Ovary (tissue), 7 donors: ENCODE measurements at regions not wholly inside any gene's neighbourhood (a gene's known extent, or its start where the extent isn't known, plus 50 kb on each side); places are given as distances from the start of the nearest gene placed in this dataset.

Source experiments
- DNase-seq, 5 donors: peaks; one replicate each; pipeline ENCODE4 v3.0.0-alpha.2; 2019 to 2020
- H3K27ac ChIP-seq, 2 donors: fragments of 200-600 bp; one replicate each; pipeline versions ENCODE4 v1.5.1 to v1.8.0; 2019 to 2022
- H3K27me3 ChIP-seq: fragments of 200-600 bp; one replicate; pipeline ENCODE4 v1.8.0; 2022
- H3K36me3 ChIP-seq: fragments of 200-600 bp; sonication (generic); one replicate; pipeline ENCODE4 v1.5.1; 2019
- H3K4me1 ChIP-seq: one replicate; pipeline ENCODE4 v1.8.1; 2013; ENCODE audit warnings: mild to moderate bottlenecking, moderate library complexity; ENCODE audit not compliant: insufficient read depth
- H3K4me3 ChIP-seq: fragments of 200-600 bp; sonication (generic); one replicate; pipeline ENCODE4 v1.5.1; 2017
- H3K9me3 ChIP-seq, 2 donors: fragments of 200-600 bp in 1 of 2; sonication (generic) in 1 of 2; one replicate each; pipeline versions ENCODE4 v1.5.1 to v1.8.1; 2013 to 2019; ENCODE audit warnings: mild to moderate bottlenecking in 1 of 2, moderate library complexity in 1 of 2
- CTCF ChIP-seq, 3 donors: fragments of 450-650 bp in 2 of 3; fragments of 200-600 bp in 1 of 3; IDR thresholded peaks; one replicate each; pipeline versions ENCODE4 v1.5.1 to v1.8.0; 2016 to 2022; ENCODE audit warnings: antibody characterized with exemption in 3 of 3, mild to moderate bottlenecking in 1 of 3
- EP300 ChIP-seq: sonication (generic); formaldehyde crosslinking; IDR thresholded peaks from one replicate; pipeline ENCODE4 v1.6.1; 2017; ENCODE audit warnings: antibody characterized with exemption
- POLR2A ChIP-seq: fragments of 450-650 bp; IDR thresholded peaks from one replicate; pipeline ENCODE4 v1.6.1; 2017; ENCODE audit warnings: antibody characterized with exemption, mild to moderate bottlenecking, moderate library complexity
- WGBS, 3 donors: extraction: QIAGEN DNeasy Blood & Tissue Kit in 1 of 3; methylation state at CpG; one replicate each; pipeline versions ENCODE4 v1.1.5 to v1.1.7; 2013 to 2017; 5-methylcytosine and 5-hydroxymethylcytosine counted together
- intact Hi-C, 4 donors: fragments of 100-400 bp; cut with DNase I; formaldehyde crosslinking; loops; one replicate each; pipeline versions ENCODE4 v1.11.0 to v1.15.1; 2022 to 2023
- donor health status: DM: no; HTN: no; CAD: no; lungs with moderate emphysema.
- donor health status: DM: no; HTN: no; CAD: no.
- donor health status: Bipolar disorder and iron deficiency.
- donor health status: DM: no; HTN: no; CAD: no.
- donor health status: DM: yes; HTN: yes; CAD: no.

DNA sequence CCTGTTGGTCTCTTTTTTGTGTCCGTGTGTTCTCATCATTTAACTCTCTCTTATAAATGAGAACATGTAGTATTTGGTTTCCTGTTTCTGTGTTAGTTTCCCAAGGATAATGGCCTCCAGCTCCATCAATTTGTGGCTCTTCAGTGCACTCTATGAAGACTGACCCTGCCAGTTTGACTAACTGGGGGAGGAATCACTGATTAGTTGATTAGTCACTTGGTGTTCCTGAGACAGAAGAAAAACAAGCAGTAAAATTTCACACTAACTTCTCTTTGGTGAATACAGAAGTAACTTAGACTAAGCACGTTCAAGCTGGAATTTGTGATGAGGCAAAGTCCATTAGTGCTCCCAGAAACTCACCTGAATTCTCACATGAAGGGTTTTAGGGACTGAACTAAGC, 495.8 kb upstream of the RORB start:
- no peak for DNase-seq
- intact Hi-C loops = no loop called here
- WGBS, 3 donors = 24 to 46% (median 36%) methylated on average over 2 of the region's 2 CpGs

GRCh38 chr9:74006935-74007334, 490.2 kb upstream of the RORB start:
- Histone ChIP-seq H3K27me3 (no peaks in the 10 kb centered on the region), H3K36me3 (no peaks in the 10 kb centered on the region), H3K4me1 (no peaks in the 10 kb centered on the region), H3K4me3 (no peak overlapping the region), H3K27ac (no peak overlapping the region), H3K9me3 (no peaks in the 10 kb centered on the region)
- TF ChIP-seq POLR2A = no peak
- intact Hi-C loops = no loop called here
- DNase-seq = no peak
- 75 to 77% (median 77%) methylated on average over 2 of the region's 2 CpGs for WGBS, 3 donors

More for the DNA sequence above, 495.8 kb upstream of the RORB start:
- TF ChIP-seq POLR2A = no peak
- TF ChIP-seq EP300 = no peak
- TF ChIP-seq CTCF (IDR thresholded peaks at IDR 0.05) = no peak
- H3K27me3 ChIP-seq = no peaks in the 10 kb centered on the region
- no peaks in the 10 kb centered on the region for H3K36me3 ChIP-seq
- H3K9me3 ChIP-seq = no peaks in the 10 kb centered on the region
- H3K27ac ChIP-seq = no peak overlapping the region
- no peaks in the 10 kb centered on the region for H3K4me1 ChIP-seq
- H3K4me3 ChIP-seq = no peak overlapping the region

DNA sequence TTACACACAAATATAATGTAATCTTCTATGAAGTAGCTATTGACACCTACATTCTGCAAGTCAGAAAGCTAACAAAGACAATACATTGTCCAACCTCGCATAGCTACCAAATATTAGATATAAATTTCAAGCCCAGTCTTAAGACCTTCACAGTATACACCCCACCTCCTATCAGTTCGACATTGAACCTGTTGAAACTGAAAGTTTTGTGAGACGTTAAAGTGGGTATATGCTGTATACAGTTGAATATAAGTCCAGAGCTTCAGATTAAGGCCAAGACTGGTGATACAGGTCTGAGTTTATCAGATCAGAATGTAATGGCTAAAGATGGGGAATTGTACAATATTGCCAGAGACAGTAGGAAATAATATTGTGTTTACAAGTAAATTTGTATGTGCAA, 489.3 kb upstream of the RORB start:
- DNase-seq = no peak
- TF ChIP-seq POLR2A (no peak), CTCF (IDR thresholded peaks at IDR 0.05) (no peak), EP300 (no peak)
- intact Hi-C loops = no loop called here
- Histone ChIP-seq H3K4me3 (no peak overlapping the region), H3K27ac (no peak overlapping the region), H3K9me3 (no peaks in the 10 kb centered on the region), H3K27me3 (no peaks in the 10 kb centered on the region), H3K36me3 (no peaks in the 10 kb centered on the region), H3K4me1 (no peaks in the 10 kb centered on the region)
- 87 to 89% (median 88%) methylated on average over 3 of the region's 3 CpGs for WGBS, 3 donors

GRCh38 chr9:74016004-74016403, 481.1 kb upstream of the RORB start:
- Histone ChIP-seq H3K36me3 (no peaks in the 10 kb centered on the region), H3K4me3 (no peak overlapping the region), H3K4me1 (no peaks in the 10 kb centered on the region), H3K27ac (no peak overlapping the region), H3K27me3 (no peaks in the 10 kb centered on the region), H3K9me3 (no peaks in the 10 kb centered on the region)
- intact Hi-C loops = no loop called here
- DNase-seq = no peak
- TF ChIP-seq EP300 (no peak), CTCF (IDR thresholded peaks at IDR 0.05) (no peak), POLR2A (no peak)

DNA sequence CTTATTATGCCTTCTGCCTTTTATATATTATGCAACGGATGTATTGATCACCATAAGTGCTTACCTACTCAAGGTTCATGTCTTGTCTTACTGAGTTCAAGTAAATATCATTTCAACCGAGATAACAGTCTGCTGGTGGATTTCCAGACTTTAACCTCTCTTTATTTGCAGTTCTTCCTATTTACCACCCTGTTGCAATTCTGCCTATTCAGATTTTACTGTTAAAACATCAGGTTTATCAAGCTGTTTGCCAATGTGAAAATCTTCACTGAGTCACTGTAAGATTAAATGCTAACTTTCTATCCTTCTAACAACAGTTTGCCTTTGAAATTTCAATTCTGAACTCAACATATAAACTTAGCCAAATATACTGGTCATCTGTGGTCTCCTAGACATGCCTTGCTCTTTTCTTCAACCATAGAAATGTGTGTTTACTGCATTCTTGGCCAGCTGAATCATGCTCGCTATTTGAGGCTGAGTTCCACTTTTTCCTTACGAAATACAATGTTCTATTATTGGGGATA, 471.7 kb upstream of the RORB start:
- 32 to 56% (median 47%) methylated on average over 4 of the region's 4 CpGs for WGBS, 3 donors
- Histone ChIP-seq H3K27ac (no peak overlapping the region), H3K27me3 (no peaks in the 10 kb centered on the region), H3K36me3 (no peaks in the 10 kb centered on the region), H3K4me3 (no peak overlapping the region), H3K4me1 (no peaks in the 10 kb centered on the region), H3K9me3 (no peaks in the 10 kb centered on the region)
- no peak for DNase-seq
- intact Hi-C loops = no loop called here
- TF ChIP-seq EP300 (no peak), POLR2A (no peak), CTCF (IDR thresholded peaks at IDR 0.05) (no peak)
